ENCODE measurements at regions not wholly inside any gene's neighbourhood (a gene's known extent, or its start where the extent isn't known, plus 50 kb on each side); places are given as distances from the start of the nearest gene placed in this dataset.
"Not testable (repeated sequence)": the region's sequence is repeated elsewhere in the genome, so short reads cannot be mapped to it uniquely, and the experiment has no call there.

- ATAC-seq (replicated peaks in 1 of 2): no peak
- H3K4me3 Mint-ChIP-seq: no peak overlapping the region
- H3K27ac Mint-ChIP-seq: no peak overlapping the region
- no peaks in the 10 kb centered on the region for H3K36me3 Mint-ChIP-seq (ENCODE audit: insufficient read depth in 2 of 2)
- H3K27me3 Mint-ChIP-seq (ENCODE audit: low read depth): peaks cover 9% of the 10 kb centered on the region
- DNase-seq: no peak
- no peaks in the 10 kb centered on the region for H3K9me3 Mint-ChIP-seq
- no peaks in the 10 kb centered on the region for H3K4me1 Mint-ChIP-seq (ENCODE audit: low read depth)
Observed at GRCh38 chrX:69066021-69066757, 99.1 kb downstream of the PJA1 start.

- no peak for ATAC-seq (replicated peaks in 1 of 2)
- Mint-ChIP-seq H3K9me3 (no peaks in the 10 kb centered on the region), H3K27ac (no peak overlapping the region), H3K36me3 (ENCODE audit: insufficient read depth in 2 of 2) (no peaks in the 10 kb centered on the region), H3K27me3 (ENCODE audit: low read depth) (peaks cover 9% of the 10 kb centered on the region), H3K4me3 (no peak overlapping the region), H3K4me1 (ENCODE audit: low read depth) (no peaks in the 10 kb centered on the region)
- no peak for DNase-seq
Observed at GRCh38 chrX:69065451-69065850, 99.8 kb downstream of the PJA1 start.

- DNase-seq: no peak
- H3K9me3 Mint-ChIP-seq: no peaks in the 10 kb centered on the region
- H3K36me3 Mint-ChIP-seq (ENCODE audit: insufficient read depth in 2 of 2): no peaks in the 10 kb centered on the region
- H3K27me3 Mint-ChIP-seq (ENCODE audit: low read depth): peaks cover 9% of the 10 kb centered on the region
- H3K27ac Mint-ChIP-seq: no peak overlapping the region
- no peak for ATAC-seq (replicated peaks in 1 of 2)
- H3K4me3 Mint-ChIP-seq: no peak overlapping the region
- no peaks in the 10 kb centered on the region for H3K4me1 Mint-ChIP-seq (ENCODE audit: low read depth)
Observed at GRCh38 chrX:69063486-69063885, 101.8 kb downstream of the PJA1 start.

GRCh38 chrX:69062493-69062892 is 102.8 kb downstream of the PJA1 start:
- H3K9me3 Mint-ChIP-seq: no peaks in the 10 kb centered on the region
- H3K4me1 Mint-ChIP-seq (ENCODE audit: low read depth): no peaks in the 10 kb centered on the region
- ATAC-seq (replicated peaks in 1 of 2) (no peak), DNase-seq (no peak)
- no peak overlapping the region for H3K4me3 Mint-ChIP-seq
- H3K36me3 Mint-ChIP-seq (ENCODE audit: insufficient read depth in 2 of 2): no peaks in the 10 kb centered on the region
- no peak overlapping the region for H3K27ac Mint-ChIP-seq
- H3K27me3 Mint-ChIP-seq (ENCODE audit: low read depth): peaks cover 9% of the 10 kb centered on the region

GRCh38 chrX:69060631-69061408 is 104.4 kb downstream of the PJA1 start:
- Mint-ChIP-seq H3K27me3 (ENCODE audit: low read depth) (peaks cover 9% of the 10 kb centered on the region), H3K9me3 (no peaks in the 10 kb centered on the region), H3K27ac (no peak overlapping the region), H3K4me3 (no peak overlapping the region), H3K4me1 (ENCODE audit: low read depth) (no peaks in the 10 kb centered on the region), H3K36me3 (ENCODE audit: insufficient read depth in 2 of 2) (no peaks in the 10 kb centered on the region)
- ATAC-seq (replicated peaks in 1 of 2) (no peak), DNase-seq (no peak)

GRCh38 chrX:69055193-69055592 is 110.1 kb downstream of the PJA1 start:
- H3K36me3 Mint-ChIP-seq (ENCODE audit: insufficient read depth in 2 of 2): no peaks in the 10 kb centered on the region
- DNase-seq (no peak), ATAC-seq (replicated peaks in 1 of 2) (no peak)
- no peaks in the 10 kb centered on the region for H3K4me1 Mint-ChIP-seq (ENCODE audit: low read depth)
- H3K27me3 Mint-ChIP-seq (ENCODE audit: low read depth): no peaks in the 10 kb centered on the region
- no peak overlapping the region for H3K27ac Mint-ChIP-seq
- H3K9me3 Mint-ChIP-seq: no peaks in the 10 kb centered on the region
- H3K4me3 Mint-ChIP-seq: no peak overlapping the region

GRCh38 chrX:69054497-69054896 is 110.8 kb downstream of the PJA1 start:
- H3K27me3 Mint-ChIP-seq (ENCODE audit: low read depth); DNase-seq; H3K9me3 Mint-ChIP-seq; H3K36me3 Mint-ChIP-seq (ENCODE audit: insufficient read depth in 2 of 2); ATAC-seq (replicated peaks in 1 of 2); H3K27ac Mint-ChIP-seq; H3K4me3 Mint-ChIP-seq; H3K4me1 Mint-ChIP-seq (ENCODE audit: low read depth): not testable (repeated sequence)

GRCh38 chrX:69051901-69052300 is 113.4 kb downstream of the PJA1 start:
- ATAC-seq (replicated peaks in 1 of 2): no peak
- no peak for DNase-seq
- no peak overlapping the region for H3K27ac Mint-ChIP-seq
- H3K4me3 Mint-ChIP-seq: no peak overlapping the region
- H3K27me3 Mint-ChIP-seq (ENCODE audit: low read depth): peaks cover 7% of the 10 kb centered on the region
- no peaks in the 10 kb centered on the region for H3K9me3 Mint-ChIP-seq
- no peaks in the 10 kb centered on the region for H3K36me3 Mint-ChIP-seq (ENCODE audit: insufficient read depth in 2 of 2)
- no peaks in the 10 kb centered on the region for H3K4me1 Mint-ChIP-seq (ENCODE audit: low read depth)

- Mint-ChIP-seq H3K4me1 (ENCODE audit: low read depth) (no peaks in the 10 kb centered on the region), H3K27me3 (ENCODE audit: low read depth) (peaks cover 14% of the 10 kb centered on the region), H3K9me3 (no peaks in the 10 kb centered on the region), H3K36me3 (ENCODE audit: insufficient read depth in 2 of 2) (no peaks in the 10 kb centered on the region), H3K4me3 (no peak overlapping the region), H3K27ac (no peak overlapping the region)
- no peak for DNase-seq
- ATAC-seq (replicated peaks in 1 of 2): no peak
Observed at GRCh38 chrX:69050051-69050765, 115.0 kb downstream of the PJA1 start.

- no peak for ATAC-seq (replicated peaks in 1 of 2)
- no peak for DNase-seq
- no peak overlapping the region for H3K4me3 Mint-ChIP-seq
- no peaks in the 10 kb centered on the region for H3K4me1 Mint-ChIP-seq (ENCODE audit: low read depth)
- peaks cover 0 to 4% of the 10 kb centered on the region in 2 donors for H3K36me3 Mint-ChIP-seq (ENCODE audit: insufficient read depth in 2 of 2)
- no peaks in the 10 kb centered on the region for H3K9me3 Mint-ChIP-seq
- H3K27me3 Mint-ChIP-seq (ENCODE audit: low read depth): peaks cover 34% of the 10 kb centered on the region
- H3K27ac Mint-ChIP-seq: no peak overlapping the region
Observed at GRCh38 chrX:69046996-69047490, 118.2 kb downstream of the PJA1 start.

GRCh38 chrX:69045616-69046345 is 119.5 kb downstream of the PJA1 start:
- Mint-ChIP-seq H3K4me1 (ENCODE audit: low read depth) (no peaks in the 10 kb centered on the region), H3K36me3 (ENCODE audit: insufficient read depth in 2 of 2) (peaks cover 0 to 4% of the 10 kb centered on the region in 2 donors), H3K27me3 (ENCODE audit: low read depth) (peaks cover 39% of the 10 kb centered on the region), H3K27ac (no peak overlapping the region), H3K9me3 (no peaks in the 10 kb centered on the region), H3K4me3 (no peak overlapping the region)
- no peak for ATAC-seq (replicated peaks in 1 of 2)
- DNase-seq: no peak

- Mint-ChIP-seq H3K27ac (no peak overlapping the region), H3K4me3 (no peak overlapping the region), H3K4me1 (ENCODE audit: low read depth) (no peaks in the 10 kb centered on the region), H3K9me3 (no peaks in the 10 kb centered on the region), H3K36me3 (ENCODE audit: insufficient read depth in 2 of 2) (no peaks in the 10 kb centered on the region), H3K27me3 (ENCODE audit: low read depth) (peaks cover 36% of the 10 kb centered on the region)
- DNase-seq (no peak), ATAC-seq (replicated peaks in 1 of 2) (no peak)
Observed at GRCh38 chrX:69038816-69039215, 126.4 kb downstream of the PJA1 start.

GRCh38 chrX:69038188-69038587 is 127.1 kb downstream of the PJA1 start:
- no peak overlapping the region for H3K4me3 Mint-ChIP-seq

More at GRCh38 chrX:69038188-69038587, 127.1 kb downstream of the PJA1 start:
- Mint-ChIP-seq H3K36me3 (ENCODE audit: insufficient read depth in 2 of 2) (no peaks in the 10 kb centered on the region), H3K27me3 (ENCODE audit: low read depth) (peaks cover 36% of the 10 kb centered on the region), H3K9me3 (no peaks in the 10 kb centered on the region), H3K4me1 (ENCODE audit: low read depth) (no peaks in the 10 kb centered on the region), H3K27ac (no peak overlapping the region)
- DNase-seq: no peak
- no peak for ATAC-seq (replicated peaks in 1 of 2)

All from activated T-cell treated with anti-CD3 and anti-CD28 coated beads, Interleukin-2, amount 50 U/mL, for 72 hours (primary cell).